Type B pancreatic cell (in vitro differentiated cells): ENCODE measurements at regions not wholly inside any gene's neighbourhood (a gene's known extent, or its start where the extent isn't known, plus 50 kb on each side); places are given as distances from the start of the nearest gene placed in this dataset.

Source experiments
- DNase-seq: peaks from one replicate; pipeline ENCODE4 v3.0.0; 2021; ENCODE audit warnings: mixed read lengths; ENCODE audit not compliant: unreplicated experiment; ENCODE audit errors: extremely low spot score
- H3K27ac Mint-ChIP-seq: 2 replicates; pipeline ENCODE4 v1.8.0; 2021; ENCODE audit warnings: mild to moderate bottlenecking, mixed read lengths
- H3K27me3 Mint-ChIP-seq: 2 replicates; pipeline ENCODE4 v1.8.0; 2021; ENCODE audit warnings: mixed read lengths
- H3K36me3 Mint-ChIP-seq: 2 replicates; pipeline ENCODE4 v1.8.0; 2021; ENCODE audit warnings: mixed read lengths
- H3K4me1 Mint-ChIP-seq: one replicate; pipeline ENCODE4 v1.8.0; 2021; ENCODE audit warnings: mixed read lengths; ENCODE audit not compliant: unreplicated experiment
- H3K4me3 Mint-ChIP-seq: 2 replicates; pipeline ENCODE4 v1.8.0; 2021; ENCODE audit warnings: mild to moderate bottlenecking, mixed read lengths
- H3K9me3 Mint-ChIP-seq: 2 replicates; pipeline ENCODE4 v1.8.0; 2021; ENCODE audit warnings: mixed read lengths
- TF ChIP-seq, protein P1 (sequence below): fragments of 200-600 bp; sonication (generic); conservative IDR thresholded peaks from 2 replicates; pipeline ENCODE4 v1.5.0; 2021; ENCODE audit warnings: antibody characterized with exemption, mild to moderate bottlenecking

GRCh38 chr13:64936879-64937278 is 2293.3 kb downstream of the PCDH9 start:
- Mint-ChIP-seq H3K4me3 (no peak overlapping the region), H3K4me1 (no peaks in the 10 kb centered on the region)

GRCh38 chr13:64935441-64935840 is 2294.7 kb downstream of the PCDH9 start:
- Mint-ChIP-seq H3K9me3 (no peaks in the 10 kb centered on the region), H3K4me3 (no peak overlapping the region), H3K27ac (no peak overlapping the region), H3K27me3 (no peaks in the 10 kb centered on the region), H3K4me1 (no peaks in the 10 kb centered on the region), H3K36me3 (no peaks in the 10 kb centered on the region)
- no peak for DNase-seq
- TF ChIP-seq, protein P1, sequence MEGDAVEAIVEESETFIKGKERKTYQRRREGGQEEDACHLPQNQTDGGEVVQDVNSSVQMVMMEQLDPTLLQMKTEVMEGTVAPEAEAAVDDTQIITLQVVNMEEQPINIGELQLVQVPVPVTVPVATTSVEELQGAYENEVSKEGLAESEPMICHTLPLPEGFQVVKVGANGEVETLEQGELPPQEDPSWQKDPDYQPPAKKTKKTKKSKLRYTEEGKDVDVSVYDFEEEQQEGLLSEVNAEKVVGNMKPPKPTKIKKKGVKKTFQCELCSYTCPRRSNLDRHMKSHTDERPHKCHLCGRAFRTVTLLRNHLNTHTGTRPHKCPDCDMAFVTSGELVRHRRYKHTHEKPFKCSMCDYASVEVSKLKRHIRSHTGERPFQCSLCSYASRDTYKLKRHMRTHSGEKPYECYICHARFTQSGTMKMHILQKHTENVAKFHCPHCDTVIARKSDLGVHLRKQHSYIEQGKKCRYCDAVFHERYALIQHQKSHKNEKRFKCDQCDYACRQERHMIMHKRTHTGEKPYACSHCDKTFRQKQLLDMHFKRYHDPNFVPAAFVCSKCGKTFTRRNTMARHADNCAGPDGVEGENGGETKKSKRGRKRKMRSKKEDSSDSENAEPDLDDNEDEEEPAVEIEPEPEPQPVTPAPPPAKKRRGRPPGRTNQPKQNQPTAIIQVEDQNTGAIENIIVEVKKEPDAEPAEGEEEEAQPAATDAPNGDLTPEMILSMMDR, result no peak

More at GRCh38 chr13:64936879-64937278, 2293.3 kb downstream of the PCDH9 start:
- Mint-ChIP-seq H3K9me3 (no peaks in the 10 kb centered on the region), H3K27me3 (no peaks in the 10 kb centered on the region), H3K36me3 (no peaks in the 10 kb centered on the region), H3K27ac (no peak overlapping the region)
- no peak for DNase-seq
- TF ChIP-seq, protein P1, result no peak

DNA sequence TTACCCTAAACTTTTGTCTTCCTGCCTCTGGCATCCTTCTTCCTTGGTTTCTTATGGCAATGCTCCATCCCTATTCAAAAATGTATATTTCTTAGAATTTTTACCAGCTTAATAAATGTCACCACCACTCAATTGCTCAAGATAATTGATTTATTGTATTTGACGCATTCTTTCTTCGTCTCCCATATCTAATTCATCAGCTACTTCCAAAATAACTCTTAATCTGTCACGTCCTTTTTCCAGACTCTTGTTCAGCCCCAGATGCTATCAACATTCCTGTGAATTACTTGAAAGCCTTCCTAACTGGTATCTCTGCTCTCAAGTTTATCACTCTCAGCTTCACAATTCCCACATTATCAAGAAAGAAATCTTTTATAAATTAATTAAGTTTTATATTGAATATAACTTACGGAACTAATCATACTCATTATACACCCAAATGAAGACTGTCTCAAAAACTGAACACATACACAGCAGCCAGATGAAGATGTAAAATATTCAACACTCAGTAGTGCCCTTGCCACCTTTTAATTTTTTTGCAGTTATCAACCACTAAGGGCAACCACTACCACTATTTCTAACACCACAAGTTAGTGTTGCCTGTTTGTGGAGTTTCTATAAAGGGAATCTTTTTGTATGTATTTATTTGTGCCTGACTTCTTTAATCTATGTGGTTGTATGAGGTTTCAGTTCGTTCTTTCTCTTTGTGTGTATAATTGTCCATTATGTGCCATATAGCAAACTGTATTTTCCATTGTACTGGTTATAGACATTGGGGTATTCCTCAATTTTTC is 2295.4 kb downstream of the PCDH9 start:
- H3K27me3 Mint-ChIP-seq, result no peaks in the 10 kb centered on the region
- DNase-seq, result no peak
- H3K27ac Mint-ChIP-seq, result no peak overlapping the region
- no peaks in the 10 kb centered on the region for H3K36me3 Mint-ChIP-seq
- no peak overlapping the region for H3K4me3 Mint-ChIP-seq
- H3K9me3 Mint-ChIP-seq, result no peaks in the 10 kb centered on the region
- TF ChIP-seq, protein P1, result no peak
- H3K4me1 Mint-ChIP-seq, result no peaks in the 10 kb centered on the region

DNA sequence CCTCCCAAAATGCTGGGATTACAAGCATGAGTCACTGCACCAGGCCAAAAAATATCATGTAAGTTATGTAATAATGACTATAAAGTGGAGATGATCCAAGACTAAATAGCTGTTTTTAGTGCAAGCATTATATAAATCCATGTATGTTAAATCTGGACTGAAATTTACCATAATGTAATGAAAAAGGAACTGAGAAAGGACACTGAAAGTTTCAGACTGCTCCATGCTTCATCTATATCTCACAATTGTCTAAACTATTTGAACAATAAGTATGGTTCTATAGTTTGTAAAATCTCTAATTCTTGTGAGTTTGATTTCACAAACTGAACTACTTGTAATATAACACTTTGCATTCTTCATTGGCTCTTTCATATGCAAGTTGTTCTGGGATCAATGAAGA is 2299.5 kb downstream of the PCDH9 start:
- TF ChIP-seq, protein P1, result no peak
- H3K36me3 Mint-ChIP-seq, result no peaks in the 10 kb centered on the region
- H3K27ac Mint-ChIP-seq, result no peak overlapping the region
- no peaks in the 10 kb centered on the region for H3K9me3 Mint-ChIP-seq
- no peaks in the 10 kb centered on the region for H3K4me1 Mint-ChIP-seq
- H3K27me3 Mint-ChIP-seq, result no peaks in the 10 kb centered on the region
- no peak overlapping the region for H3K4me3 Mint-ChIP-seq
- DNase-seq, result no peak

- Mint-ChIP-seq H3K27ac (no peak overlapping the region), H3K27me3 (no peaks in the 10 kb centered on the region), H3K4me1 (no peaks in the 10 kb centered on the region), H3K4me3 (no peak overlapping the region), H3K36me3 (no peaks in the 10 kb centered on the region), H3K9me3 (no peaks in the 10 kb centered on the region)
- no peak for DNase-seq
- TF ChIP-seq, protein P1, result no peak
These were observed 2301.2 kb downstream of the PCDH9 start for GRCh38 chr13:64928696-64929499.
